Left lung (tissue), 4 donors: ENCODE measurements at regions not wholly inside any gene's neighbourhood (a gene's known extent, or its start where the extent isn't known, plus 50 kb on each side); places are given as distances from the start of the nearest gene placed in this dataset.

ENCODE experiments used
- ATAC-seq: fragments of 200-7000 bp; cut with Tn5 transposase; one replicate; pipeline ENCODE4 v1.9.1; 2020; ENCODE audit warnings: moderate library complexity
- DNase-seq, 4 donors: peaks; one replicate each; pipeline ENCODE4 v3.0.0-alpha.2; 2013 to 2020
- H3K27ac ChIP-seq, 2 donors: fragments of 200-600 bp; sonication (generic) in 1 of 2; one replicate each; pipeline versions ENCODE4 v1.5.0 to v1.8.0; 2020 to 2021
- H3K27me3 ChIP-seq, 2 donors: fragments of 200-600 bp; sonication (generic) in 1 of 2; one replicate each; pipeline versions ENCODE4 v1.5.0 to v1.8.0; 2020 to 2021
- H3K36me3 ChIP-seq, 2 donors: fragments of 200-600 bp; sonication (generic) in 1 of 2; one replicate each; pipeline versions ENCODE4 v1.5.0 to v1.8.0; 2020 to 2021
- H3K4me1 ChIP-seq, 2 donors: fragments of 200-600 bp; one replicate each; pipeline ENCODE4 v1.8.0; 2021
- H3K4me3 ChIP-seq, 2 donors: fragments of 200-600 bp; sonication (generic) in 1 of 2; one replicate each; pipeline versions ENCODE4 v1.5.0 to v1.8.0; 2020 to 2021; ENCODE audit warnings: mild to moderate bottlenecking in 1 of 2
- H3K9me3 ChIP-seq, 2 donors: fragments of 200-600 bp; sonication (generic) in 1 of 2; one replicate each; pipeline versions ENCODE4 v1.5.0 to v1.8.0; 2020 to 2021
- intact Hi-C, 2 donors: fragments of 100-400 bp; cut with DNase I; formaldehyde crosslinking; loops; one replicate each; pipeline versions ENCODE4 v1.11.2 to v1.14.2; 2022
- TF ChIP-seq, protein P1 (sequence below), 2 donors: fragments of 200-600 bp; sonication (generic) in 1 of 2; IDR thresholded peaks; one replicate each; pipeline versions ENCODE4 v1.5.0 to v1.8.0; 2021; ENCODE audit warnings: antibody characterized with exemption in 2 of 2
- donor health status: DM: no; HTN: yes; CAD: no.
- donor health status: DM: no; HTN: no; CAD: no.

DNA sequence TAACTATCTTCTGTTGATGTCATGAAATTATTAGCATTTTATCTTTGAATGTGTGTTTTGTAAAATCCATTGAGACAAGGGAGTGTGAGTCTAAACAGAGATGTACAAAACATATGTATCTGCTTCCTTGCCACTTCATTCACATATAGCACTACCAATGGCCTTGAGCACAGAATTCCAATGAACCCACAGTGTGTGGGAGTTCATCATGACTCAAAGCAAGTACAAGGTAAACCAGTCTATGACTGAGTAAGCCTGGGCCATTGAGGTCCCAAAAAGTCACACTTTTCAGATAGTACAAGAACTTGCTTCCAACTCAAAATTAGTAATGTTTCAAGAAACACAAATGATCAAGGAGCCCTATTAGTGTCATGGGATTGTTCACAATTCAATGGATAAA is 218.6 kb downstream of the MANEA start:
- Histone ChIP-seq H3K36me3 (no peaks in the 10 kb centered on the region), H3K4me1 (no peaks in the 10 kb centered on the region), H3K4me3 (no peak overlapping the region), H3K27me3 (no peaks in the 10 kb centered on the region), H3K27ac (no peak overlapping the region), H3K9me3 (no peaks in the 10 kb centered on the region)
- no peak for ATAC-seq
- no peak for DNase-seq
- TF ChIP-seq, protein P1, sequence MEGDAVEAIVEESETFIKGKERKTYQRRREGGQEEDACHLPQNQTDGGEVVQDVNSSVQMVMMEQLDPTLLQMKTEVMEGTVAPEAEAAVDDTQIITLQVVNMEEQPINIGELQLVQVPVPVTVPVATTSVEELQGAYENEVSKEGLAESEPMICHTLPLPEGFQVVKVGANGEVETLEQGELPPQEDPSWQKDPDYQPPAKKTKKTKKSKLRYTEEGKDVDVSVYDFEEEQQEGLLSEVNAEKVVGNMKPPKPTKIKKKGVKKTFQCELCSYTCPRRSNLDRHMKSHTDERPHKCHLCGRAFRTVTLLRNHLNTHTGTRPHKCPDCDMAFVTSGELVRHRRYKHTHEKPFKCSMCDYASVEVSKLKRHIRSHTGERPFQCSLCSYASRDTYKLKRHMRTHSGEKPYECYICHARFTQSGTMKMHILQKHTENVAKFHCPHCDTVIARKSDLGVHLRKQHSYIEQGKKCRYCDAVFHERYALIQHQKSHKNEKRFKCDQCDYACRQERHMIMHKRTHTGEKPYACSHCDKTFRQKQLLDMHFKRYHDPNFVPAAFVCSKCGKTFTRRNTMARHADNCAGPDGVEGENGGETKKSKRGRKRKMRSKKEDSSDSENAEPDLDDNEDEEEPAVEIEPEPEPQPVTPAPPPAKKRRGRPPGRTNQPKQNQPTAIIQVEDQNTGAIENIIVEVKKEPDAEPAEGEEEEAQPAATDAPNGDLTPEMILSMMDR (IDR thresholded peaks at IDR 0.05) = no peak
- intact Hi-C loops = no loop called here

DNA sequence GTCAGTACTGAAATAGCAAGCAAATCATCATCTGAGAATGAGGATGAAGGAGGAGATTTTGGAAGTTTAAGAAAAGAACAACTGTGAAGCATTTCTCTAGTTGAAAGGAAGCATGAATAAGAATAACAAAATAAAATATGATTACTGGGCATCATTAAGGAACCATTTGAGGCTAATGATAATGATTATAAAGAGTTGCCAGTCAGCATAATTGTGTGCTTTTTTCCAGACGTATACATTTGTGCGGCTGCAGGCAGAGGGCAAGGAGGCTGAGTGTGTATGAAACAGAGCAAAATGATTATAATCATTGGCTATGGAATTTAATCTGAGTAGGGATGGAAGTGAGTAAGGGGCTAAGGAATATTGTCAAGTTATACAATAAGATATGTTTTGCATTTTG is 218.7 kb upstream of the FUT9 start:
- DNase-seq = peak in 1 of 4 donors; percentile 5
- no peaks in the 10 kb centered on the region for H3K4me1 ChIP-seq
- no peak for ATAC-seq
- TF ChIP-seq, protein P1 (IDR thresholded peaks at IDR 0.05) = no peak
- no peaks in the 10 kb centered on the region for H3K9me3 ChIP-seq
- H3K27me3 ChIP-seq = no peaks in the 10 kb centered on the region
- H3K4me3 ChIP-seq = no peak overlapping the region
- intact Hi-C loops = no loop called here
- no peak overlapping the region for H3K27ac ChIP-seq
- no peaks in the 10 kb centered on the region for H3K36me3 ChIP-seq

DNA sequence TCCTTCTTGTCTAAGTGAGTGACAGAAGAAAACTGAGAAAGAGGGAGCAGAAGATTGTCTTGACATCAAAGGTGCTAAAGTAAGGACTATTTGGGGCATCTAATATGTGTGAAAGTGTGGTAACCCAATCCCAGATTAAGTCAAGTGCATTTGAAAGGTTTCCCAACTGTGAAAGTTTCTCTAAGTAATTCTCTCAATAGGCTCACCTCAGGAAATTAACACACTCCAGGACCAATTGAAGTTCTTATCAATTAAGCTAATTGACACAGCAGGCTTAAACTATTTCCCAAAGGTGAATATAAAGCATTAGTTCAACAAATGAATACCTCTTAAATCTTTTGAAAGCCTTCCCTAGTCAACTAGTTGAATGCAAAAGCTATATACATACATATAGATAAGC is 212.8 kb upstream of the FUT9 start:
- intact Hi-C loops = no loop called here

DNA sequence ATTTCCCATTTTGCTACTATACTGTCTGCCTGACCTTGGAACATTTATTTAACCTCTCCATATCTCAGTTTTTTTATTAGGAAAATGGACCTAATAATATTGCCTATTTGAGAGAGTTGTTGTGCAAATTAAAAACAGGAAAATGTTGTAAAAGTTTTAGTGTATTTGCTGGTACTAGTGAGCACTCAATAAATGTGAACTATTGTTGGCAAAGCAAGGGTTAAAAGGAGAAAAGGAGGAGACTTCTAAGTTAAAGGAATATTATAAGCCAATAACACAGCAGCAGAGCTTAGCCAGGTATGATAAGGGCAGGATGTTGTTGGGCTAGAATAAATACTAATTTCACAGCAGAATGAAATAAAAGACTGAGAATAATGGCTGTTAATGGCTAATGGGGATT is 211.9 kb upstream of the FUT9 start:
- Histone ChIP-seq H3K36me3 (no peaks in the 10 kb centered on the region), H3K9me3 (no peaks in the 10 kb centered on the region), H3K27ac (no peak overlapping the region), H3K4me3 (no peak overlapping the region), H3K4me1 (no peaks in the 10 kb centered on the region), H3K27me3 (no peaks in the 10 kb centered on the region)
- DNase-seq (no peak), ATAC-seq (no peak)
- TF ChIP-seq, protein P1 (IDR thresholded peaks at IDR 0.05) = no peak
- intact Hi-C loops = no loop called here

More for the DNA sequence above, 212.8 kb upstream of the FUT9 start:
- TF ChIP-seq, protein P1 (IDR thresholded peaks at IDR 0.05) = no peak
- no peaks in the 10 kb centered on the region for H3K36me3 ChIP-seq
- H3K4me1 ChIP-seq = no peaks in the 10 kb centered on the region
- no peak for ATAC-seq
- no peak overlapping the region for H3K27ac ChIP-seq
- no peak overlapping the region for H3K4me3 ChIP-seq
- H3K27me3 ChIP-seq = no peaks in the 10 kb centered on the region
- no peak for DNase-seq
- no peaks in the 10 kb centered on the region for H3K9me3 ChIP-seq

DNA sequence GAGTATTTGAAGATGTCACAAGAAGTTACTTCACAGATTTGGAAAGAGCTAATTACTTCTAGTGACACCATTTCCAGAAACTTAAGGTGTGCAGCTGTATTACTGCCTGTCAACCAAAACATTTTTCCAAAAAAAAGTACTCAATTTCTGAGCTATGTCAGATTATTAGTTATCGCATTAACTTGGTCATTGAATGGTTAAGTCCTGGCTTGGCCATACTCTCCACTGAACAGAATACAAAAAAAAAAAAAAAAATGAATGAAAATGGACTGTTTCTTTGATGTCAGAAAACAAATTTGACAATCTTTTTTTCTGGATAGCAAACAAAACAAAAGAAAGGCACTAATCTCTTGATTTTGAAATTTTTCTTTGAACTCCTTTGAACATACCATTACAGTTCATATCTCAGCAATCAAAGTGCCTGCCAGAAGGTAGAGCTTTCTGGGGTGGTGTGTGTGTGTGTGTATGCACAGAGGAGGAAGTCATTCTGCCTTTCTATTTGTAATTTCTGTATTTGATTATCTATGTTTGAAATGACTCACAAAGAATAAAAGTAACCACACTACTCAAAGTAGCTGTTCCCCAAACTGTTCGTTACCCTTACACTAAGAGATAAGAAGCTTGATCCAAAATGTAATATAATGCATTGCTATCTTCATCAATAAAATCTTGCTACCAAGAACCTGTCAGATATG is 210.8 kb upstream of the FUT9 start:
- no peak overlapping the region for H3K27ac ChIP-seq
- no peaks in the 10 kb centered on the region for H3K27me3 ChIP-seq
- ATAC-seq = no peak
- intact Hi-C loops = no loop called here
- H3K9me3 ChIP-seq = no peaks in the 10 kb centered on the region
- H3K36me3 ChIP-seq = no peaks in the 10 kb centered on the region
- TF ChIP-seq, protein P1 (IDR thresholded peaks at IDR 0.05) = no peak
- no peaks in the 10 kb centered on the region for H3K4me1 ChIP-seq
- no peak overlapping the region for H3K4me3 ChIP-seq
- peak in 1 of 4 donors; percentile 1 for DNase-seq
